GM18868 (cell line): ENCODE measurements at regions not wholly inside any gene's neighbourhood (a gene's known extent, or its start where the extent isn't known, plus 50 kb on each side); places are given as distances from the start of the nearest gene placed in this dataset.

Experiments
- ATAC-seq: cut with Tn5 transposase; IDR thresholded peaks from one replicate; pipeline ENCODE4 v1.9.1; 2021; ENCODE audit warnings: mild to moderate bottlenecking, moderate library complexity; ENCODE audit not compliant: unreplicated experiment

DNA sequence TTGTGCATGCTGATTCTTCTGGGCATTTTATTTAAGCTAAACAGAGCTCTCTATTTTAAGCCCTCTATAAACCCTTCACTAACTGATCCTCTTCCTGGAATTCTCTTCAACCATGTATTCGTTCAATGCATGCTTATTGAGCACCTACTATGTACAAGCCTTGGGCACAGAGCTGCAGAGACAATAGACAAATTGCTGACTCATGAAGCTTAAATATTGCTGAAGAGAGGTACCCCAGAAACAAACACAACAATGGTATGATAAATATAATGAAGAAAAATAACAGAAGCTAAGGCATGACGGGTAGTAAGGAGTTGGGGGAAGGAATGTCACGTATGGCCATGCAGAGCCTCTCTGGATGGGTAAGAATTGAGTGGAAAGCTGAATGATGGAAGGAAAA, 222.2 kb downstream of the PPARGC1A start:
- ATAC-seq, result no peak

DNA sequence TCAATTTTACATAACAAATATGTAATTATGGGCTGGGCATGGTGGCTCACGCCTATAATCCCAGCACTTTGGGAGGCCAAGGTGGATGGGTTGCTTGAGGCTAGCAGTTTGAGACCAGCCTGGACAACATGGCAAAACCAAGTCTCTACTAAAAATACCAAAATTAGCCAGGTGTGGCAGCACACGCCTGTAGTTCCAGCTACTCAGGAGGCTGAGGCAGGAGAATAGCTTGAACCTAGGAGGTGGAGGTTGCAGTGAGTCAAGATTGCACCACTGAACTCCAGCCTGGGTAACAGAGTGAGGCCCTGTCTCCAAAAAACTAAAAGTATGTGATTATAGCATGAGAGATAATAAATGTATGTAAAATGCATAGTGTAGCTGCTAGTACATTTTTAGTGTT, 229.0 kb downstream of the PPARGC1A start:
- ATAC-seq, result no peak

DNA sequence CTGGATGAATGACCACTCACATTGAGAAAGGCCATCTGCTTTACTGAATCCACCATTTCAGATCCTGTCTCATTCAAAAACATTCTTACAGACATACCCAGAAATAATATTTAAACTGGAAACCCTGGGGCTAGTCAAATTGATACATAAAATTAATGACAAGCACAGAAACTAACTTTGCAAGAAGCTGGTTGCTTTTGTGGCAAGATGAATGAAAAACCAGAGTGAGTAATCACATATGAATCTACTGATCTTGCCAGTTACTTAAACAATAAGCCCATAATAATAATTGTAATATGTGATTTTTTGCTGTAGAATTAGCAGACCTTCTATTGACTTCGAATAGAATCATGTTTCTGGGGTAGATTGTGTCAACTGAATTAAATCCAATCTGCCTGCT, 235.1 kb downstream of the PPARGC1A start:
- no peak for ATAC-seq

DNA sequence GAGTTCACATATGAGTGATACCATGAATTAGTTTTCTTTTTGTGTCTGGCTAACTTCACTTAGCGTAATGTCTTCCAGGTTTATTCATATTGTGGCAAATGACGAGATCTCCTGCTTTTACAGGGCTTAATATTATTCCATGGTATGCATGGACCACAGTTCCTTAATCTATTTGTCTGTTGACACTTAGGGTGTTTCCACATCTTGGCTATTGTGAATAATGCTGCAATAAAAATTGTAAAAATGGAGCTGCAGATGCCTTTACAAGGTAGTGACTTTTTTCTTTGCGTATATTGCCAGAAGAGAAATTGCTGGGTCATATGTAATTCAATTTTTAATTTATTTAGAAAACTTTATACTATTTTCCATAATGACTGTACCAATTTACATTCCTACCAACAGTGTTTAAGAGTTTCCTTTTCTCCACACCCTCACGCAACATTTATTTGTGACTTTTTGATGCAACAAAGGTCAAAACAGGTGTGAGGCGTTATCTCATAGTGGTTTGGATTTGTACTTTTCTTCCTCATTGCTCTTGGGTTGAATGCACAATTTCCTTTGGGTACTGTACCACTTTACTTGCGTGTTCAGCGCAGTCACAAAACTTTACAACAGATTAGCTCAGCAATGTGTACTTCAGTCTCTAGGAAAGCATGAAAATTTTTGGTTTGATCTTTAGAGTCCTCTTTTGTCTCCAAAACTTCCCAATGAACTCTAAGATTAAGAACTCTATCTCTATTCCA, 240.8 kb downstream of the PPARGC1A start:
- no peak for ATAC-seq

DNA sequence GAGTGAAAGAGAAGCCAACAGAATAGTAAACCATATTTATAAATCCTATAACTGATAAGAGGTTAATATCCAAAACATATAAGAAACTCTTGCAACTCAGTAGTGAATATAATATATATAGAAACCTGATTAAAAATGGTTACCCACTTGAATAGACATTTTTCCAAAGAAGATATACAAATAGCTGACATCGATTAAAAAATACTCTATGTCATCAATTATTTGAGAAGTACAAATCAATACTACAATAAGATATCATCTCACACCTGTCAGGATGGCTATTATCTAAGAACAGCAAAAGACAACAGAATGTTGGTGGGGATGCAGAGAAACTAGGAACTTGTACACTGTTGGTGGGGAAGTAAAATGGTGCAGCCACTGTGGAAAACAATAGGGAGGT, 254.4 kb downstream of the PPARGC1A start:
- ATAC-seq, result no peak

DNA sequence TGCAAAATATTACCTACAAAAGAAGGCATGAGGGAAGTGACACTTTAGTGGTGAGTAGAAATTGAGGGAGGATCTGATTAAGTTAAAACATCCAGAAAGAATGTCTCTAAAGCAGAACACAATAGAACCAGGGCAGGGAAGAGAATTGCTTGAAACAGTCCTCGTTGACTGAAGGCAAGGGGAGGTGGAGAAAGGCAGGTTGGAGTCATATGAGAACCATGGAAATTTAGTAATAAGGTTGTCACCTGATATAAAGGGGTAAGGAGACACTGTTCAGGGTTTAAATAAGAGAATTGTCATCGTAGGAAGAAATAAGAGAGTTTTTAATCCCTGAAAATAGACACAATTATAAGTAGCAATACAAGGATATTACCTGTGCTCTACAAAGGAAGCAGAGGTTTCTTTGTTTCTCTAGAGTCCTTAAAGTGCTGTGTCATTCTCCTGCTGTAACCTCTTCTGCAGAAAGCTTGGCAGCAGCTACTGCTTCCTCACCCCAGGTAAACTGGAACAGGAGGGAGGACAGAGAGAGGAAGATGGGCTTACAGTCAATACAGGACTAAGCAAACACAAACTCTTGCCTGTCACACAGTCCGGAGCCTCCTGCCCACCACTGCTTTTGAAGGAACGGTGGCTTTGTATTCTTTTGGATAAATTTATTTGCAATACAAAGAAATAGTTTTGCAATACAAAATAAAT, 258.4 kb downstream of the PPARGC1A start:
- no peak for ATAC-seq

DNA sequence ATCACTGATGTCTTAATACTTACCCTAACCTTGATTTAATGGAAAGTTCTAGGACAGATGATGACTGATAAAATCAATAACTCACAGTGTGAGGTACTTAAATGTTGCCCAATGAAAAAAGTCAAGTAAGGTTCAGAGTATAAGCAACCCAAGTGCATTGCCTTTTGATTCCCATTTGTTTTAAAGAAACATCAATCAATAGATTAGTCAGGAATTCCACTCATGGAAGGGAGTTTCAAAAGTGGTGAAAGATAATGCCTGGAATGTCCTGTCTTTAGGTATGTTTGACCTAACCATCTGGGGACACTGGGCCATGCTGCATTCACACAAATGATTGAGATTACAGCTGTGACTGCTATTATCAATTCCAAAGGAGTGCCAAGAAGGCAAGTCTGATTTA, 259.7 kb downstream of the PPARGC1A start:
- ATAC-seq, result no peak

DNA sequence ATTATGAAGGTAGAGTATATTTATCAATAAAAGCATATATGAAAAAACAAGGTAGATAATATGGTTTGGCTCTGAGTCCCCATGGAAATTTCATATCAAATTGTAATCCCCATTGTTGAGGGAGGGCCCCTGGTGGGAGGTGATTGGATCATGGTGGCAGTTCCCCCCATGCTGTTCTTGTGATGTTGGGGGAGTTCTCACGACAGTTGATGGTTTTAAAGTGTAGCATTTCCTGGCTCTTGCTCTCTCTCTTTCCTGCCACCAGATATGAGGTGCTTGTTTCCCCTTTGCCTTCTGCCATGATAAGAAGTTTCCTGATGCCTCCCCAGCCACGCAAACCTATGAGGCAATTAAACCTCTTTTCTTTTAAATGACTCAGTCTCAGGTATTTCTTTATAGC, 260.4 kb downstream of the PPARGC1A start:
- ATAC-seq, result no peak

DNA sequence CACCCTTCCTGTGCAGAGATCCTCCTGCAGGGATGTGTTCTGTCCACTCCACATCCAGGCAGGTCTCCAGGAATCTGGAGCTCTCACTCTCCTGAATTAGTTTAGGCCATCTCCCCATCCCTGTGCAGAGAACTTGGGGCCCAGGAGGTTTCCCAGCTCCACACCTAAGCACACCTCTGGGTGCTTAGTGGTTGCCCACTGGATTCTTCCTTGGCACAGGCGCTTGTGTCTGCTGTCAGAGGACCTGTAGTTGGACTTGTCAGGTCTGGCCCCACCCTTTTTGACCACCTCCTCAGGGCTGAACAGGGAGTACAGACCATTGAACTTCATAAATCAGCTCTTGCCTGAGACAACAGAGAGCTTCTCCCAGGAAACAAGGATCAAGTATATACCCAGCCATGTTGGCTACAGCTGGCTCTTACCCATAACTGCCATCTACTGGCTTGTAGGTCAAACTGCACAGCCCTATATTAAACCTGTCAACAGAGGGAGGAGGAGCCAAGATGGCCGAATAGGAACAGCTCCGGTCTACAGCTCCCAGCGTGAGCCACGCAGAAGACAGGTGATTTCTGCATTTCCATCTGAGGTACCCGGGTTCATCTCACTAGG, 275.5 kb downstream of the PPARGC1A start:
- ATAC-seq, result peak; percentile 82

DNA sequence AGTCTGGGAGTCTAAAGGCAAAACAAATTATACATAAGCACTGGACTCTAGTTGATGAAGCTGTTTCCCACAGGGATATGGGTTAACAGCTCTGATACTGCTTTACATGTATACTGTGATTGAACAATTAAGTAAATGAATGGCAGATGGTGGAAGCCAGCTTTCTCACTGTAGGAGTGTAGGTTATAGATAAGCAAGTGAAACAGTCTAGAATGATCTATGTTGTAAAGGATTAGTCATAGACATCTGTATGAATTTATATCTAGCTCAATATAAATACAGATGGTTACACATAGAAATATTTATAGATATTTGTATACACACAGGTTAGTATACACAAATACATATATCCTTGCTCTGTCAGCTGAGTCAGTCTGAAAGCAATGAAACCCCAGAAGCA, 276.1 kb downstream of the PPARGC1A start:
- ATAC-seq, result no peak

DNA sequence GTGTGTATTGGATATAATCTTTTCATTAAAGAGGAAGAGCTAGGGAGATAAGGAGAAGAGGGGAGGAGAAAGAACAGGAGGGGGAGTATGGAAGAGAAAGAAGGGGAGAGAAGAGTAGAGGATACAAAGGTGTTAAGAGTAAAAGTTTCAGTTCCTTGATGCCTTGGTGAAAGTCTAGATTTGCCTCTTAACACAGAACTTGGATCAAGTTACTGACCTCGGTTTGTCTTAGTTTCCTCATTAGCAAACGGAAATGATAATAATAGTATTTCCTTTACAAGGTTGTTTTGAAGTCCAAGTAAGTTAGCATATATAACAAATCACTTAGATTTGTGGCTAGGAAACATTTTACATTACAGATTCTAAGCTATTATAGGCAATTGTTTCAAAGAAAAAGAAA, 287.1 kb downstream of the PPARGC1A start:
- no peak for ATAC-seq

DNA sequence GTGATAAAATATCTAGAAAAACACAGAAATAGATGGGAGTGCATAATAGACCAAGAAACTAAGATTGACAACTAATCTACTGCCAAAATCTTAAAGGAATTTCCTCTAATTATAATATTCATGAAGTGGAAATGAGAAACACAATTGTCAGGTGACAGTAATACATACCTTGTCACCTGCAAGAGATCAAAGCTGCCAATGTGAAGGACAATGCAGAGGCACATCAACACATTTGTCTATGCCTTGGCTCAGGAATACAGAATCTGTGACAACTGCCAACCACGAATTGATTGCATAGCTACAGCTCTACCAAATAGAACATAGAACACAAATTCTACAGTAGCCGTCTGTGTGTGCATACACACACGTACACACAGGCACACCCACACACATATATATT, 295.7 kb downstream of the PPARGC1A start:
- no peak for ATAC-seq

DNA sequence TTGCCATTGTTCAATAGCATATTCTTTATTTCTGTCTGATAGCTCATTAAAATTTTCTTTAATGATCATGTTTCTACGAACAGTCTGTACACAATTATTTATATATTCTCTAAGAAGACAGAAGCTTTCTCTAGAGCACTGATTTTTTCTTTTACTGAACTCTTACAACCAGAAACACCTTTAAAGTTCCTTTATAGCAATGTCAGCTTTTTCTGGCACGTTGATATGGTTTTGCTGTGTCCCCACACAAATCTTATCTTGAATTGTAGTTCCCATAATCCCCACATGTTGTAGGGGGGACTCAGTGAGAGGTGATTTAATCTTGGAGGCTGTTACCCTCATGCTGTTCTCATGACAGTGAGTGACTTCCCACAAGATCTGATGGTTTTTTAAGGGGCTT, 299.4 kb downstream of the PPARGC1A start:
- no peak for ATAC-seq

DNA sequence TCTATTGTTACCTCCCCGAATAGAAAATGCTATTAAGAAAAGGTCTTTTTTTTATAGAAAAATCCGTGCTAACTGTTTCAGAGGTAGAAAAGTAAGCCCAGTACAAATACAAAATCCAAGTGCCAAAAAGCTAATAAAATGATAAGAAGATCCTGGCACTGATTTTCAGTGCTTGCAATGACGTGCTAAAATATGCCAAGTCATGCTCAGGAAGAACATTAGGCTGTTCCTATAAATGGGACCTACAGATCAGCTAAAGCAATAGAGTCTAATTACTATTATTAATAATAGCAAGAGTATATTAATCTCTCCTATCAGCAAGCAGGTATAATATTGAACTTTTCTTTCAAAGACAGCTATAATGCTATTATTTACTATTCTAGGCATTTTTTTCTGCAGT, 305.8 kb downstream of the PPARGC1A start:
- ATAC-seq, result no peak

DNA sequence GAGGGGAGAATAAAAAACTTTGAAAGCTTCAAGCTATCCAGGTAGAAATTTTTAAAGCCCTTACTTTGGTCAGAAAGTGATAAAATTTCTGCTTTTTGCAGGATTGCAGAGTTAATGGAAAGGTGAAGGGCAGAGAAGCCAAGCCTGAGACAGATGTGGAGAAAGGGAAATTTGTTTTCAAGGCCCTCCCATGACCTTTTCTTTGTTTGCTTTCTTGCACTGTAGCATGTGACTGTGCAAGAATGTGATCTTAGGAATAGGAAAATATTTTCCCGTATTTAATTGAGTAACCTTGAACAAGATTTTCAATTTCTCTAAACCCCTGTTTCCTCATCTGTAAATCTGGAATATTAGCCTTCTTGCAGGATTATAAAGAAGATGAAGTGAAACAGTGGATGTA, 307.2 kb downstream of the PPARGC1A start:
- no peak for ATAC-seq

DNA sequence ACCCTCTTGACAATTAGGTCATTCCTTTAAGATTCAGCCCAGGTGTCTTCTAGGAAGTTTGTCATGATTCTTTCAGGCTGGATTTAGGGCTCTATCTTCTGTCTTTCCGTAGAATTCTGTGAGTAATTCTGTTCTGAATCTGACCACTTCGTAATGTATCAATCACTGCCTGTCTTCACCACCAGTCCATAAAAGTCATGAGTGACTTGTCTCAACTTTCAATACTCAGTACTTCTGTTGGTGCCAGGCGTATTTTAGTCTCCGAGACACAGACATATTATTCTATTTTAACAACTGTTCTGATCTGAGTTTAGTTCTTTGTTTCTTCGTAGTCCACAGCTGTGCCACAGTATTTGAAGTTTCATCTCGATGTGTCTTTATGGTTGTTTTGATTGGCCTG, 310.7 kb downstream of the PPARGC1A start:
- ATAC-seq, result no peak

DNA sequence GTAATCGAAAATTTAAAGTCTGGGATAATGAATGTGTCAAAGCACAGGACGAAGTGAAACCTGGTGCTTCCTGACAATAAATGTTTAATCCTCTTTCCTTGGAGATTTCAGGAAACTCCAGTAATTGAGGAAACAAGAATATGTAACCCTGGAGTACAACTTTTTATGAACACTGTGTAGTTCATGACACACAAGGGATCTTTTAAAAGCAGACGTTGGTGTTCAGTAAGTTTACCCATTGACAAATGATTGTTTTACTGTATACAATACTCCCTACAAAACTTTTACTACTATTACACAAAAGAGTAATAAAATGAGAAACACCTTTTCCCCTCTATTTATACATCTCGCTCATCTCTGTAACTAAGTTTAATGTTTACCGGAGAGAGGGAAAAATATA, 312.4 kb downstream of the PPARGC1A start:
- ATAC-seq, result no peak

DNA sequence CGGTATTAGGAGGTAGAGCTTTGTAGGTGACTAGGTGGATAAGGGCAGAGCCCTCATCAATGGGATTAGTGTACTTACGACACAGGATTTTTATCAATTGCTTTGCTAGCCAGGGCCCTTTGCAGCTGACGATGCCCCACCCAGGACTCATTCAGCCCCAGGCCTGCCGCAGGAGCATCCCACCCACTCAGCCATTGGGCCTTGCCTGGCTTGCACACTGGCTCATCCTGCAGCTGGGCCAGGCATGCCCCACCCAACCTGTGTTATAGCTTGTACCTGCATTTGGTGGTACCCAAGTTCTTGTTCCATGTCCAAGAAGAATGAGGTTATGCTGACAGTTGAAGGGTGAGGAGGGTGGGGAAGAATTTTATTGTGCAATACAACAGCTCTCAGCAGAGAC, 317.5 kb downstream of the PPARGC1A start:
- no peak for ATAC-seq

DNA sequence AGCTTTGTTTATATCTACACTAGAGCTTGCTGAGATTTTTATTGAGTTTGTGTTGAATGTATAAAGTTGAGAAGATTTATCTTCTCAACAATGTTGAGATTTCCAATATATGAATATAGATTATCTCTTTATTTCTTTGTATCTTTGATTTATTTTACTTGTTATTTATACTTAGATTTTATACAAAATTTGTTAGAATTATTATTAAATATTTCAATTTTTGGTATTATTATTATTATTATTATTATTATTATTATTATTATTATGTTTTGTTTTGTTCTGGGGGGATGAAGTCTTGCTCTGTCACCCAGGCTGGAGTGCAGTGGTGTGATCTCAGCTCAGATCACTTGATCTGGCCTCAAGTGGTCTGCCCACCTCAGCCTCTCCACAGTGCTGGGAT, 322.5 kb downstream of the PPARGC1A start:
- no peak for ATAC-seq

DNA sequence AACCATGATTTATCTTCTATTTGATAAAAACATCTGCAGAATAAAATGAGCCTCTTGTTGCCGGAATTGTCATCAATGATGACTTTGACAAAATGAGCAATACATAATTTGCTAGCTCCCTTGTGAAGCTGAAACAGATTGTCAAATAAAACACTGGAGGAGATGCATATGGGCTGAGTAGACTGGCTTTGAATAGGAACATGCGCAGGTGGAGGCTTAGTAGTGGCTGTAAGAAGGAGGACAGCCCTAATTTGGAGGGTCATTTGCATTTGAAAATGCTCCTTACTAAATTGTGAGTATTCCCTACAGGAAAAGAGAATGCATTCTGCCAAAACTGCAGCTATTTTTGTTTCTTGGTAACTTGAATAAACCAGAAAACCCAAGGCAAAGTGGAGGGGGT, 329.1 kb downstream of the PPARGC1A start:
- no peak for ATAC-seq

DNA sequence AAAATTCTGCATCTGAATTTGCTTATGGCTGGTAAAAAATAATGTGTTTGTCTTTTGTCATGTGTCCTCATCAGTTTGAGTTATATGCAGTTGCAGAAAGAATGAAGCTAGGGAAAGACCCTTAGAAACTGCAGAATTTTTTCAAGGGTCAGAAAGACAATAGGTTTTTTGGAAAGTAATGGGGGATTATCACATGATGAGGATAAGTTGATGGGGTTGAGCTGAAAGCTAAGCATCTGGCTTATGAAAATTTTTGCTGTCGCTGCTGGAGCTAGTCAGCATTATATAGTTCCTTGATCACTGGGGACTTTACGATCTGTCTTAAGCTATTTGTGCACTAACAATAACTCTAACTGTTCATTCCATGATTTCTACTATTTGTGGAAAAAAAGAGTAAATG, 331.7 kb downstream of the PPARGC1A start:
- no peak for ATAC-seq

DNA sequence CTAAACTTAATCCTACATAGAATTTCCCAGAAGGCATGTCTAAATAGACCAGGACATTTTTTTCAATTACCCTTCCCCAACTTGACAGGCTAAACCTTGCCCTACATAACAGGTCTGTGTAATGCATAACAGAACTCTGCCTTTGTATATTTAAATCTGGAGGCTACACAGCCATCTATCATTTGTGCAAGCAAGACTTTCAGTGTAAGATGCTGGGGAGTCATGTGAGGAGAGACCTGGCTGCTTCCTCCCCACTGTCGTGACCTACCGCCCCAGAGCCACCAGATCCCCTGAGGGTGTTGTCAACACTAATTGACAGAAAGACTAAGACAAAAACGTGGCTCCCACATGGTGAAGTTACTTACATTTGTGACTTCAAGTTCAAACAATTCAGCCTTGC, 342.2 kb downstream of the PPARGC1A start:
- ATAC-seq, result no peak
